MCF 10A (cell line): ENCODE measurements at regions not wholly inside any gene's neighbourhood (a gene's known extent, or its start where the extent isn't known, plus 50 kb on each side); places are given as distances from the start of the nearest gene placed in this dataset.

Experiments
- BruUV-seq: library from RNA; stranded (reverse); fragments of 400-500 nt; replicated peaks from 2 replicates; lab custom pipeline; 2021; lab: Mats Ljungman, UMichigan
- CTCF ChIA-PET: fragments of 300-600 bp; sonication (Branson Sonifier 250); formaldehyde crosslinking; extraction: SDS; loops from one replicate; lab custom pipeline; 2021; ENCODE audit warnings: antibody characterized with exemption, inconsistent platforms; lab: Yijun Ruan, JAX
- POLR2A ChIA-PET: fragments of 300-600, 350-650 bp; sonication (Branson Sonifier 250); formaldehyde crosslinking; extraction: SDS; loops from one replicate; lab custom pipeline; 2020; ENCODE audit warnings: antibody characterized with exemption, inconsistent platforms; lab: Yijun Ruan, JAX
- DNase-seq: peaks from one replicate; pipeline ENCODE4 v3.0.0-alpha.2; 2018; ENCODE audit not compliant: unreplicated experiment
- H3K27ac Mint-ChIP-seq: one replicate; pipeline ENCODE4 v1.8.0; 2022; ENCODE audit warnings: mild to moderate bottlenecking, low read depth, mixed read lengths; ENCODE audit not compliant: unreplicated experiment
- H3K27me3 Mint-ChIP-seq: one replicate; pipeline ENCODE4 v1.8.0; 2022; ENCODE audit warnings: mixed read lengths; ENCODE audit not compliant: insufficient read depth, unreplicated experiment
- H3K36me3 Mint-ChIP-seq: one replicate; pipeline ENCODE4 v1.8.0; 2022; ENCODE audit warnings: mild to moderate bottlenecking, moderate library complexity, mixed read lengths; ENCODE audit not compliant: insufficient read depth, unreplicated experiment
- H3K4me1 Mint-ChIP-seq: one replicate; pipeline ENCODE4 v1.8.0; 2022; ENCODE audit warnings: mixed read lengths; ENCODE audit not compliant: insufficient read depth, unreplicated experiment
- H3K4me3 Mint-ChIP-seq: one replicate; pipeline ENCODE4 v1.8.0; 2022; ENCODE audit warnings: mild to moderate bottlenecking, moderate library complexity, mixed read lengths; ENCODE audit not compliant: unreplicated experiment
- H3K9me3 Mint-ChIP-seq: one replicate; pipeline ENCODE4 v1.8.0; 2022; ENCODE audit warnings: mixed read lengths; ENCODE audit not compliant: unreplicated experiment
- CTCF ChIP-seq: fragments of 200-600 bp; IDR thresholded peaks from one replicate; pipeline ENCODE4 v1.8.0; 2022; ENCODE audit warnings: antibody characterized with exemption, mild to moderate bottlenecking; ENCODE audit not compliant: unreplicated experiment
- intact Hi-C: fragments of 100-400 bp; cut with micrococcal nuclease; formaldehyde crosslinking; loops from 2 replicates; pipeline ENCODE4 v1.14.1; 2022

DNA sequence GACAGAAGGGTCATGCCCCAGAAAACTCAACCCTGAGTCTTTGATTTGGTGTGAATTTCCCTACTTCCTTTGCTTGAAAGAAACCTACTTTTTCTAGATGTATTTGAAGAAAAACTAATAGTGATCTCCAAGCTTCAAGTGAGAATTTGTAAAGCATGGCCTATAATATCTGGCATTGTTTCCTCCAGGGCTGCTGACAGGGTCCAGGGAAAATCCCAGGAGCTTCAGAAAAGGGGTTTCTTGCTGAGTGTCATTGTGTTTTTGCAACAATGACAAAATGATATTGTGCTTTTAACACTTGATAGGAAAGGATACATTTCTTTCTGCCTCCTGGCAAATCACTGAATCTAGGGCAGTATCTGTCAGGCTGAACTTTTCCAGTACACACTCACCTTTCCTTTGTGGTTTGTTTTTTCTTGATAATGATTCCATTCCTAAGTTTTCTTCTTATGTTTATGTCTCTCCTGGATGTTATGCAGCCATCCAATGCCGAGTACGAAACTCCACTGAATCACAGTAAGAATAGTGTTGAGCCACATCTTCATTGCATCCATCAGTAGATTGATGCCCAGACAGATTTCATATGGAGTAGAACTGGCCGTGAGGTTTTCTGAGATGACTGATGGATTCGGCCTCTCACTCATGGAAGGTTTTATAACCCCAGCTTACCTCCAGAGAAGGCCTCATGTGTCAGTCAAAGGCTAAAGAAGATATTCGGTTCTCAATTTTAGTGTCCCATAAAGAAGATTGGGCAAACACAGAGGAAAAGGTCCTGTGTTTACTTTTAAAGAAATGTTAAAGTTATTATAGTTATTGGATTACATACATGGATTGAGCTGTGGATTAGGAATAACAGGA is 76.9 kb upstream of the STEAP1B start:
- Mint-ChIP-seq H3K4me3 (no peak overlapping the region), H3K27me3 (no peaks in the 10 kb centered on the region), H3K27ac (peak overlapping the region; percentile 85), H3K36me3 (peaks cover 7% of the 10 kb centered on the region), H3K4me1 (peaks cover 40% of the 10 kb centered on the region), H3K9me3 (peaks cover 8% of the 10 kb centered on the region)
- no peak for DNase-seq
- TSS peak; percentile 80 for BruUV-seq
- POLR2A ChIA-PET = interaction anchor here (0.6 to 1.6 kb wide), 7 partner anchors 9 to 1177 kb away, joined by 3 to 8 read pairs (median 4); partner anchors contain the start of gene IL6
- CTCF ChIA-PET = interaction anchor here (0.6 to 1.7 kb wide), 9 partner anchors 8 to 450 kb away, joined by 3 to 9 read pairs (median 5); partner anchors contain the start of gene IL6
- no peak for TF ChIP-seq CTCF
- intact Hi-C loops = loop anchor here (1.0 kb wide), 2 partner anchors 12 to 149 kb away; no protein-coding TSS in a partner anchor

DNA sequence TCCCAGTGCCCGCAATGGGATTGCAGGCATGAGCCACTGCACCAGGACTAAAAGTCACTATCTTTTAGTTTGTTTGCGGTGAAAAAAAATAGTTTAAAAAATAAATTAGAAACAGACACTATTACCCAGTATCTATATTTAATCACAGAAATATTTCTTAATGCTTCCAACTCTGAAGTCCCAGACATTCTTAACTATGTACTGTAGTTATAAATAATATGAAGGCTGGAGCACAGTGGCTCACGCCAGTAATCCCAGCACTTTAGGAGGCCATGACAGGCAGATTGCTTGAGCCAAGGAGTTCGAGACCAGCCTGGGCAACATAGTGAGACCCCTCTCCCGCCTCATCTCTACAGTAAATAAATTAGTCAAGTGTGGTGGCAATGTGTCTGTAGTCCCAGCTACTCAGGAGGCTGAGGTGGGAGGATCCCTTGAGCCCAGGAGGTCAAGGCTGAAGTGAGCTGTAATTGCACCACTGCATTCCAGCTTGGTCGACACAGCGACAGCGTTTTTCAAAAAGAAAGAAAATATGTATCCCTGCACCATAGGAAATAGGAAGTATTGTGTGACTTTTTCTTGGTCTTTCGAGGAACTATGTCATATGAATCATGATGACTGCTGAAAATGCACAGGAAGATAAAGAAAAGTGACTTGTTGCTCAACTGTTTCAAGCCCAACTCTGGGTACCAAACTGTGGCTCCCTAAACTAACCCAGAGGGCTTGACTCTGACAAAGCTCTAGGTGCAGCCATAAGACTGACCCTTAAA is 74.9 kb upstream of the STEAP1B start:
- Mint-ChIP-seq H3K27me3 (no peaks in the 10 kb centered on the region), H3K4me1 (peaks cover 40% of the 10 kb centered on the region), H3K9me3 (peaks cover 8% of the 10 kb centered on the region), H3K4me3 (no peak overlapping the region), H3K27ac (no peak overlapping the region), H3K36me3 (peaks cover 7% of the 10 kb centered on the region)
- CTCF ChIA-PET = interaction anchor here (0.6 to 1.8 kb wide), 5 partner anchors 13 to 480 kb away, joined by 3 to 5 read pairs (median 3); no protein-coding TSS in a partner anchor
- TF ChIP-seq CTCF = no peak
- no TSS peak for BruUV-seq
- no peak for DNase-seq
- POLR2A ChIA-PET = no interaction called here
- intact Hi-C loops = no loop called here

DNA sequence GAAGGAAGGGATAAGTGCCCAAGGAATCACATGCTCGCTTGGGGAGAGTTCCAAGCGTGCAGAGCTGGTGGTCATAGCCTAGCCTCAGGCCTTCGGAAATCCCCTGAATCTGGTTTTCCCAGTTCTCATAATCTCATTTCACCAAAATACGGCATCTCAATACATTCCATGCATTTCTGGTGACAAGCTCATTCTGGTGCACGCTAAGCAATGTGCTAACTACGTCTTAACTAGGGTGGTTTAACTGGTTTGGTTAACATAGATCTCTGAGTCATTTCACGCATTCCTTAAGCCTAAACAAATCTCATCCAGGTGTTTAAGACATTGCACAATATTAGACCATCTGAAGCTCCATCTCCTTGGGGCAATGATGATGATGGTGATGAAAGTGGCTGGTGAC is 72.9 kb upstream of the STEAP1B start:
- TF ChIP-seq CTCF = no peak
- BruUV-seq = no TSS peak
- peak; percentile 28 for DNase-seq
- Mint-ChIP-seq H3K27me3 (no peaks in the 10 kb centered on the region), H3K36me3 (peaks cover 7% of the 10 kb centered on the region), H3K9me3 (no peaks in the 10 kb centered on the region), H3K27ac (no peak overlapping the region), H3K4me1 (peaks cover 24% of the 10 kb centered on the region), H3K4me3 (no peak overlapping the region)
- ChIA-PET POLR2A (interaction anchor here (0.6 kb wide), 2 partner anchors 67 to 553 kb away, joined by 3 read pairs; no protein-coding TSS in a partner anchor), CTCF (interaction anchor here (1.8 to 2.3 kb wide), 2 partner anchors 12 to 155 kb away, joined by 5 to 17 read pairs; no protein-coding TSS in a partner anchor)
- intact Hi-C loops = no loop called here
